Thyroid gland (tissue), 4 donors: ENCODE measurements at regions not wholly inside any gene's neighbourhood (a gene's known extent, or its start where the extent isn't known, plus 50 kb on each side); places are given as distances from the start of the nearest gene placed in this dataset.

Source experiments
- POLR2A ChIP-seq, 2 donors: fragments of 450-650 bp; IDR thresholded peaks; one replicate each; pipeline ENCODE4 v1.6.1; 2017; ENCODE audit warnings: antibody characterized with exemption in 2 of 2, mild to moderate bottlenecking in 2 of 2, moderate library complexity in 1 of 2
- TF ChIP-seq, protein P1 (sequence below), 6 experiments: fragments of 200-600 bp in 3 of 6; fragments of 450-650 bp in 3 of 6; sonication (generic) in 3 of 6; IDR thresholded peaks; one replicate each; pipeline ENCODE4 v1.5.1; 2016 to 2019; ENCODE audit warnings: antibody characterized with exemption in 6 of 6, mild to moderate bottlenecking in 2 of 6, inconsistent platforms in 1 of 6, moderate library complexity in 1 of 6

DNA sequence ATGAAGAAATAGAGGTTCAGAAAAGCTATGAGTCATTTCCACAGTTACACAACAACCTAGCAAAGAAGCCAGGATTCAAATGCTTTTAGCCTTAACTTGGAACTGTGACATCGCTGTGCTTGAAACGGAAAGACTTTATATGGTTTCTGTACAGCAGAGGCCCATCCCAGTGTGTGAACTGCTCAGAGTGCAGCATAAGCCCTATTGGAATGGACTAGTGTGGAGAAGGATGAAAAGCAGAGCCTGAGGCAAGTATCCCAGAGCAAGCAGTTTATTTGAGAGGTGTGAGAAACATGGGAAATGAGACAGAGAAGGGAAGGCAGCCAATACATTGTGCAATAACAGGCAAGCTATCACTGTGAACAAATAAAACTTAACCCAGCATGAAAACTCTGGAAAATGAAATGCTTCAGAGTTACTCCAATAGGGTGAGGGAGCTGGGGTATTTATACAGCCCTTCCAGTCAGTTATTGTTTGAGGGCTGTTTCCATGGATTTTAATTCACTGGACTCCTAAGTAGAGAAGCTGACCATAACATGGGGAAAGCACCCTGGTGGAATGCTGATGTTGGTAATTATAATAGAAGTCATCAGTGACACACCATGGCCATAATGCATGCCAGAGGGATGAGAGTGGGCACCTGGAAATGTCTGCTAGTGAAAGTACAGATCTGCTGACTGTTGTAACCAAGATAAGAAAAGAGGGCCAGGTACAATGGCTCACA lies 254.0 kb upstream of the POU3F3 start:
- TF ChIP-seq, protein P1, sequence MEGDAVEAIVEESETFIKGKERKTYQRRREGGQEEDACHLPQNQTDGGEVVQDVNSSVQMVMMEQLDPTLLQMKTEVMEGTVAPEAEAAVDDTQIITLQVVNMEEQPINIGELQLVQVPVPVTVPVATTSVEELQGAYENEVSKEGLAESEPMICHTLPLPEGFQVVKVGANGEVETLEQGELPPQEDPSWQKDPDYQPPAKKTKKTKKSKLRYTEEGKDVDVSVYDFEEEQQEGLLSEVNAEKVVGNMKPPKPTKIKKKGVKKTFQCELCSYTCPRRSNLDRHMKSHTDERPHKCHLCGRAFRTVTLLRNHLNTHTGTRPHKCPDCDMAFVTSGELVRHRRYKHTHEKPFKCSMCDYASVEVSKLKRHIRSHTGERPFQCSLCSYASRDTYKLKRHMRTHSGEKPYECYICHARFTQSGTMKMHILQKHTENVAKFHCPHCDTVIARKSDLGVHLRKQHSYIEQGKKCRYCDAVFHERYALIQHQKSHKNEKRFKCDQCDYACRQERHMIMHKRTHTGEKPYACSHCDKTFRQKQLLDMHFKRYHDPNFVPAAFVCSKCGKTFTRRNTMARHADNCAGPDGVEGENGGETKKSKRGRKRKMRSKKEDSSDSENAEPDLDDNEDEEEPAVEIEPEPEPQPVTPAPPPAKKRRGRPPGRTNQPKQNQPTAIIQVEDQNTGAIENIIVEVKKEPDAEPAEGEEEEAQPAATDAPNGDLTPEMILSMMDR (IDR thresholded peaks at IDR 0.05) = no peak
- TF ChIP-seq POLR2A (IDR thresholded peaks at IDR 0.05) = no peak
